Suprapubic skin (tissue), 4 donors: ENCODE measurements at regions not wholly inside any gene's neighbourhood (a gene's known extent, or its start where the extent isn't known, plus 50 kb on each side); places are given as distances from the start of the nearest gene placed in this dataset.

ENCODE experiments used
- CTCF ChIP-seq, 2 donors: fragments of 200-600 bp in 1 of 2; fragments of 450-650 bp in 1 of 2; sonication (generic) in 1 of 2; IDR thresholded peaks; one replicate each; pipeline ENCODE4 v1.5.1; 2016 to 2019; ENCODE audit warnings: antibody characterized with exemption in 2 of 2, mild to moderate bottlenecking in 1 of 2, moderate library complexity in 1 of 2
- EP300 ChIP-seq: sonication (generic); formaldehyde crosslinking; IDR thresholded peaks from one replicate; pipeline ENCODE4 v1.6.1; 2017; ENCODE audit warnings: antibody characterized with exemption
- POLR2AphosphoS5 ChIP-seq, 3 donors: sonication (generic); formaldehyde crosslinking; IDR thresholded peaks; one replicate each; pipeline ENCODE4 v1.6.1; 2017; ENCODE audit warnings: antibody characterized with exemption in 3 of 3

DNA sequence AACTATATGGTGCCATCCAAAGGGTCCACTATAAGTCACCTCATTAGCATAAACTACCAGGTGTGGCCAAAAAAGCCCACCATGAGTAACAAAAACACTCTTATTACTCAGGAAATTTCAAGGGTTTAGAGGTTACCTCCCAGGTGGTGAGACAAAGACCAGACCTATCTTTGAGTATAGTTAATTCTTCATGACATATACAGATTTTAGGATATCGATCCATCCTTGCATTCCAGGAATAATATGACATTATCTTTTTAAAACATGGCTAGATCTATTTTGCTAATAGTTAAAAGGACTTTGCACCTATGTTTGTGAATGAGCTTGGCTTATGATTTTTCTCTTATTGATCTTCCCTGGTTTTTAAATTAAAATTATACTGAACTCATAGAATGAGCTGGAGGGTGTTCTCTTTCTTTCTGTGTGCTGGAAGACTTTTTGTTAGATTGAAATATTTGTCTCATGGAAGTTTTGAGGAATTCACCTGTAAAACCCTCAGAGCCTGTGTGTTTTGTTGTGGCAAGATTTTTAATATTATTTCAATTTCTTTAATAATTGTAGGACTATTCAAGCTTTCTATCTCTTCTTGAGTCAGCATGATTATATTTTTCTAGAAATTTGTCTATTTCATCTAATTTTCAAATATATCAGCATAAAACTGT is 138.7 kb upstream of the SLC45A1 start:
- no peak for TF ChIP-seq CTCF (IDR thresholded peaks at IDR 0.05)
- TF ChIP-seq POLR2AphosphoS5 (IDR thresholded peaks at IDR 0.05), result no peak
- no peak for TF ChIP-seq EP300
